ENCODE measurements at regions not wholly inside any gene's neighbourhood (a gene's known extent, or its start where the extent isn't known, plus 50 kb on each side); places are given as distances from the start of the nearest gene placed in this dataset.

- Histone ChIP-seq H3K4me2 (no peak overlapping the region), H3K4me3 (ENCODE audit: low read depth in 2 of 2, low read length in 1 of 2) (no peak overlapping the region), H3K9me3 (no peaks in the 10 kb centered on the region), H3K36me3 (replicated peaks in 1 of 2; ENCODE audit: control insufficient read depth in 1 of 2, insufficient read depth in 2 of 2, low read length in 1 of 2) (no peaks in the 10 kb centered on the region), H4K20me1 (ENCODE audit: insufficient read depth) (no peaks in the 10 kb centered on the region), H3K9me2 (no peaks in the 10 kb centered on the region), H3F3A (replicated peaks; ENCODE audit: insufficient read depth) (no peaks in the 10 kb centered on the region), H3K9ac (no peak overlapping the region), H3K27me3 (ENCODE audit: insufficient read depth) (no peaks in the 10 kb centered on the region), H2AFZ (ENCODE audit: low read depth) (no peak overlapping the region), H3K27ac (ENCODE audit: low read depth in 2 of 2, low read length in 1 of 2) (no peak overlapping the region), H3K79me2 (ENCODE audit: insufficient read depth) (no peaks in the 10 kb centered on the region), H3K4me1 (ENCODE audit: control insufficient read depth in 1 of 2, insufficient read depth in 2 of 2, low read depth in 1 of 2, low read length in 1 of 2) (no peaks in the 10 kb centered on the region; a peak in 1 of 4 replicates)
- 85% methylated on average over 2 of the region's 2 CpGs for WGBS (ENCODE audit: low lambda C conversion rate)
- DNase-seq, result peak; percentile 24
- TF ChIP-seq, protein P1, sequence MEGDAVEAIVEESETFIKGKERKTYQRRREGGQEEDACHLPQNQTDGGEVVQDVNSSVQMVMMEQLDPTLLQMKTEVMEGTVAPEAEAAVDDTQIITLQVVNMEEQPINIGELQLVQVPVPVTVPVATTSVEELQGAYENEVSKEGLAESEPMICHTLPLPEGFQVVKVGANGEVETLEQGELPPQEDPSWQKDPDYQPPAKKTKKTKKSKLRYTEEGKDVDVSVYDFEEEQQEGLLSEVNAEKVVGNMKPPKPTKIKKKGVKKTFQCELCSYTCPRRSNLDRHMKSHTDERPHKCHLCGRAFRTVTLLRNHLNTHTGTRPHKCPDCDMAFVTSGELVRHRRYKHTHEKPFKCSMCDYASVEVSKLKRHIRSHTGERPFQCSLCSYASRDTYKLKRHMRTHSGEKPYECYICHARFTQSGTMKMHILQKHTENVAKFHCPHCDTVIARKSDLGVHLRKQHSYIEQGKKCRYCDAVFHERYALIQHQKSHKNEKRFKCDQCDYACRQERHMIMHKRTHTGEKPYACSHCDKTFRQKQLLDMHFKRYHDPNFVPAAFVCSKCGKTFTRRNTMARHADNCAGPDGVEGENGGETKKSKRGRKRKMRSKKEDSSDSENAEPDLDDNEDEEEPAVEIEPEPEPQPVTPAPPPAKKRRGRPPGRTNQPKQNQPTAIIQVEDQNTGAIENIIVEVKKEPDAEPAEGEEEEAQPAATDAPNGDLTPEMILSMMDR (IDR thresholded peaks at IDR 0.05), result peak; percentile 39; the same call in 1 of the 2 replicates
- TF ChIP-seq RAD21 (IDR thresholded peaks at IDR 0.05; ENCODE audit: low read length), result peak; percentile 44
- TF ChIP-seq FOXJ3 (CRISPR knock-in tag; IDR thresholded peaks at IDR 0.05), result no peak
- TF ChIP-seq SMC3 (IDR thresholded peaks at IDR 0.05; ENCODE audit: low read depth, low read length), result 0 out of 2 replicates have a peak, but pooled peaks have one; percentile 6
- CTCF ChIA-PET, result no interaction called here
- POLR2A ChIA-PET, result no interaction called here
These were observed 142.4 kb downstream of the MREG start for GRCh38 chr2:215870986-215871385.

DNA sequence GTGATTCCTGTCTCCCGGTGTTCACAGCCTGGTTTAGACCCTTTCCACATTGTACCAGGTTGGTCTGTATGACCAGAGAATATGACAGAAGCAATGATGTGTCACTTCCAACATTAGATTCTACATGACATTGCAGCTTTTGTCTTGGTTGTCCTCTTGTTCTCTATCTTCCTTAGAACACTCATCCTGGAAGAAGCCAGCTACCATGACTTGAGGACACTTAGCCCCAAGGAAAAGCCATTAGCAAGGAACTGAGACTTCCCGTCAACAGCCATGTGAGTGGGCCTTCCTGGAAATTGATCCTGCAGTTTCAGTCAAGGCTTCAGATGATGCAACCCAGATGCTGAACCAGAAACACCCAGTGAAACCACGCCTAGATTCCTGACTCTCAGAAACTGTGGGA lies 143.3 kb downstream of the MREG start:
- POLR2A ChIA-PET, result no interaction called here
- Histone ChIP-seq H4K20me1 (ENCODE audit: insufficient read depth) (no peaks in the 10 kb centered on the region), H3F3A (replicated peaks; ENCODE audit: insufficient read depth) (no peaks in the 10 kb centered on the region), H2AFZ (ENCODE audit: low read depth) (no peak overlapping the region), H3K9me2 (no peaks in the 10 kb centered on the region), H3K36me3 (replicated peaks in 1 of 2; ENCODE audit: control insufficient read depth in 1 of 2, insufficient read depth in 2 of 2, low read length in 1 of 2) (no peaks in the 10 kb centered on the region), H3K4me2 (no peak overlapping the region), H3K79me2 (ENCODE audit: insufficient read depth) (no peaks in the 10 kb centered on the region), H3K27me3 (ENCODE audit: insufficient read depth) (no peaks in the 10 kb centered on the region), H3K9me3 (no peaks in the 10 kb centered on the region), H3K9ac (no peak overlapping the region), H3K4me3 (ENCODE audit: low read depth in 2 of 2, low read length in 1 of 2) (no peak overlapping the region), H3K4me1 (ENCODE audit: control insufficient read depth in 1 of 2, insufficient read depth in 2 of 2, low read depth in 1 of 2, low read length in 1 of 2) (no peaks in the 10 kb centered on the region; a peak in 1 of 4 replicates), H3K27ac (ENCODE audit: low read depth in 2 of 2, low read length in 1 of 2) (no peak overlapping the region)
- no peak for DNase-seq
- WGBS (ENCODE audit: low lambda C conversion rate), result 83% methylated on average over 3 of the region's 3 CpGs
- CTCF ChIA-PET, result no interaction called here
- TF ChIP-seq MAX (IDR thresholded peaks at IDR 0.05; ENCODE audit: low read depth), result no peak
- TF ChIP-seq, protein P2, sequence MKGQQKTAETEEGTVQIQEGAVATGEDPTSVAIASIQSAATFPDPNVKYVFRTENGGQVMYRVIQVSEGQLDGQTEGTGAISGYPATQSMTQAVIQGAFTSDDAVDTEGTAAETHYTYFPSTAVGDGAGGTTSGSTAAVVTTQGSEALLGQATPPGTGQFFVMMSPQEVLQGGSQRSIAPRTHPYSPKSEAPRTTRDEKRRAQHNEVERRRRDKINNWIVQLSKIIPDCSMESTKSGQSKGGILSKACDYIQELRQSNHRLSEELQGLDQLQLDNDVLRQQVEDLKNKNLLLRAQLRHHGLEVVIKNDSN (IDR thresholded peaks at IDR 0.05; ENCODE audit: borderline replicate concordance, low read depth), result no peak

DNA sequence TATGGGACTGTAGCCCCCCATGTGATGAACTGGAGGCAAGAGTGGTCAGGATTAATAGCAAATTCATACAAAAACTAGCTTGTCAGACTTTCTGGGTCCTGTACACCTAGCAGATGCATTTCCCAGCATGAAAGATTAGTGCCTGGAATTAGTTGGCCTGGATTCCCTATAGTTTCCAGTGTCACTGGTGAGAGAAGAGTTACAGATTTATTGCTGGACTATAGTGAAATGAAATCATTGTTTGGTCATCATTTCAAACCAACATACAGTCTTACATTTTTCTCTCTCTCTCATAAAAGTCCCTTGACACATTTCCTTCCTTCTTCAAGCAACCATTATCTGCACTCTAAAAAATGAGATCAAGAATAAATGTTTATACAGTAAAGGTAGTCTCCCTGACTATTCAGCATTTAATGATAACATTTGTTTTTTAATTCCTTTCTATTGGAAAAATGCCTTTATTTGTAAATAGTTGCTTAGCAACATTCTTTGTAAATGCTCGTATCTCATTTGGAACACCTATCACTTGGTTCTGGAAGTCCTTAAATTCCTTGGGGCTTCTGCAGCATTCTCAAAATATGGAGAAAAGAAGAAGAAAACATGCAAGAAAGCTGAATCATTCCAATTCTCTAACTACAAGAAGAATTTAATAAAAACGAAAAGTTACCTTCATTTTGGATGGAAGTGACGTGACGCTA lies 144.4 kb downstream of the MREG start:
- CTCF ChIA-PET, result no interaction called here
- Histone ChIP-seq H3K4me3 (ENCODE audit: low read depth in 2 of 2, low read length in 1 of 2) (no peak overlapping the region), H4K20me1 (ENCODE audit: insufficient read depth) (no peaks in the 10 kb centered on the region), H3K4me2 (no peak overlapping the region), H3K9me3 (no peaks in the 10 kb centered on the region), H3K27ac (ENCODE audit: low read depth in 2 of 2, low read length in 1 of 2) (no peak overlapping the region), H3K79me2 (ENCODE audit: insufficient read depth) (no peaks in the 10 kb centered on the region), H3K36me3 (replicated peaks in 1 of 2; ENCODE audit: control insufficient read depth in 1 of 2, insufficient read depth in 2 of 2, low read length in 1 of 2) (no peaks in the 10 kb centered on the region), H3K4me1 (ENCODE audit: control insufficient read depth in 1 of 2, insufficient read depth in 2 of 2, low read depth in 1 of 2, low read length in 1 of 2) (no peaks in the 10 kb centered on the region; a peak in 1 of 4 replicates), H3K9ac (no peak overlapping the region), H3K27me3 (ENCODE audit: insufficient read depth) (no peaks in the 10 kb centered on the region), H3F3A (replicated peaks; ENCODE audit: insufficient read depth) (no peaks in the 10 kb centered on the region), H3K9me2 (no peaks in the 10 kb centered on the region), H2AFZ (ENCODE audit: low read depth) (no peak overlapping the region)
- POLR2A ChIA-PET, result no interaction called here
- no peak for DNase-seq
- WGBS (ENCODE audit: low lambda C conversion rate), result 87% methylated on average over 4 of the region's 4 CpGs
- no peak for TF ChIP-seq FOXM1 (IDR thresholded peaks at IDR 0.05; ENCODE audit: low read depth)
- no peak for TF ChIP-seq YY1 (IDR thresholded peaks at IDR 0.05; ENCODE audit: low read depth)
- no peak for TF ChIP-seq EZH2phosphoT487 (IDR thresholded peaks at IDR 0.05; ENCODE audit: borderline replicate concordance, low read depth)
- no peak for TF ChIP-seq JUND (IDR thresholded peaks at IDR 0.05)
- no peak for TF ChIP-seq EP300 (IDR thresholded peaks at IDR 0.05; ENCODE audit: borderline replicate concordance in 1 of 2, low read depth in 1 of 2, low read length in 1 of 2)
- TF ChIP-seq MAX (IDR thresholded peaks at IDR 0.05; ENCODE audit: low read depth), result no peak
- TF ChIP-seq, protein P3, sequence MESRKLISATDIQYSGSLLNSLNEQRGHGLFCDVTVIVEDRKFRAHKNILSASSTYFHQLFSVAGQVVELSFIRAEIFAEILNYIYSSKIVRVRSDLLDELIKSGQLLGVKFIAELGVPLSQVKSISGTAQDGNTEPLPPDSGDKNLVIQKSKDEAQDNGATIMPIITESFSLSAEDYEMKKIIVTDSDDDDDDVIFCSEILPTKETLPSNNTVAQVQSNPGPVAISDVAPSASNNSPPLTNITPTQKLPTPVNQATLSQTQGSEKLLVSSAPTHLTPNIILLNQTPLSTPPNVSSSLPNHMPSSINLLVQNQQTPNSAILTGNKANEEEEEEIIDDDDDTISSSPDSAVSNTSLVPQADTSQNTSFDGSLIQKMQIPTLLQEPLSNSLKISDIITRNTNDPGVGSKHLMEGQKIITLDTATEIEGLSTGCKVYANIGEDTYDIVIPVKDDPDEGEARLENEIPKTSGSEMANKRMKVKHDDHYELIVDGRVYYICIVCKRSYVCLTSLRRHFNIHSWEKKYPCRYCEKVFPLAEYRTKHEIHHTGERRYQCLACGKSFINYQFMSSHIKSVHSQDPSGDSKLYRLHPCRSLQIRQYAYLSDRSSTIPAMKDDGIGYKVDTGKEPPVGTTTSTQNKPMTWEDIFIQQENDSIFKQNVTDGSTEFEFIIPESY (IDR thresholded peaks at IDR 0.05; ENCODE audit: borderline replicate concordance, low read depth), result no peak

All from SK-N-SH (cell line).